ENCODE measurements at regions not wholly inside any gene's neighbourhood (a gene's known extent, or its start where the extent isn't known, plus 50 kb on each side); places are given as distances from the start of the nearest gene placed in this dataset.
A peak's percentile ranks its signal among the peaks of the same experiment; 100 is the strongest.

- Mint-ChIP-seq H3K4me3 (no peak overlapping the region), H3K27me3 (peaks cover 42% of the 10 kb centered on the region), H3K4me1 (no peaks in the 10 kb centered on the region), H3K27ac (no peak overlapping the region), H3K9me3 (no peaks in the 10 kb centered on the region)
- ATAC-seq, result no peak
- DNase-seq, result no peak
These were observed 163.7 kb downstream of the SNAPC1 start for GRCh38 chr14:61925732-61926435.

- Mint-ChIP-seq H3K4me1 (no peaks in the 10 kb centered on the region), H3K27ac (no peak overlapping the region), H3K4me3 (no peak overlapping the region), H3K27me3 (peaks cover 37% of the 10 kb centered on the region), H3K9me3 (no peaks in the 10 kb centered on the region)
- DNase-seq, result no peak
- no peak for ATAC-seq
These were observed 164.8 kb downstream of the SNAPC1 start for GRCh38 chr14:61927060-61927459.

DNA sequence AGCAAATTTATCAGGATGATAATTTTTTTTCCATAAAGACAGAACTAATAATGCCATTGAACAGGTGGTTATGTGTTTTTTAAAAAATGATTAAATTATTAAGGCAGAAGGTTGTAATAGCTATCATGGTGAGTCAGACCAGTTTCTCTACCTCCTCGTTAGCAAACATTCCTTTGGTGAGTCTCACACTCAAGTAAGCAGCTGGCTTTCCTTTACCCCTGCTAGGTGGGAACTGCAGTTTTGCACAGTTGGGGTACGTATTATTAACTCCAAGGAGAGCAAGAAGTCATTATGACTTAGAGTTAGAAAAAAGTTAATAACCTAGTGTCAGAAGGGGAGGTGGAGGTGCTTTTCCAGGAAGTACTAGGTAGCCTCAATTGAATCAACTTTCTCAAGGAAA, 165.3 kb downstream of the SNAPC1 start:
- Mint-ChIP-seq H3K27ac (no peak overlapping the region), H3K27me3 (peaks cover 42% of the 10 kb centered on the region), H3K4me1 (no peaks in the 10 kb centered on the region), H3K4me3 (no peak overlapping the region), H3K9me3 (no peaks in the 10 kb centered on the region)
- ATAC-seq (no peak), DNase-seq (no peak)

DNA sequence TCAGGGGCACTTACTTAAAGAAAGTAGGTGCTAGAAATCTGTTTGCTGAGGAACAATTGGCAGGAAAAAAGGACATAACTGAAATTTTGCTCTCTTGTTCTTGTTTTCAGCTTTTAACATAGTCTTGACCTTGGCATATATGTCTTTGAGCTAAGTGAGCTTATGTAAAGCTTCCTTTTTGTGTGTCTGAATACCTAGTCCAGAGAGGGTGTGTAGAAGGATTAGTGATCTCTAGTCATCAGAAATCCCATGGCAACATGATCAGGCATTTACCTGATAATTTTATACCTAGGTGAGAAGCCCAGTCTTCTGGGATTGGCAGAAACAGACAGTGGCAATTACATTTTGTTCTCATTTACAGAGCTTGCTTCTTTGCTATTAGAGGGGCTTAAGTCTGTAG, 166.1 kb downstream of the SNAPC1 start:
- Mint-ChIP-seq H3K4me1 (no peaks in the 10 kb centered on the region), H3K27ac (no peak overlapping the region), H3K27me3 (peaks cover 50% of the 10 kb centered on the region), H3K9me3 (no peaks in the 10 kb centered on the region), H3K4me3 (no peak overlapping the region)
- ATAC-seq (no peak), DNase-seq (no peak)

DNA sequence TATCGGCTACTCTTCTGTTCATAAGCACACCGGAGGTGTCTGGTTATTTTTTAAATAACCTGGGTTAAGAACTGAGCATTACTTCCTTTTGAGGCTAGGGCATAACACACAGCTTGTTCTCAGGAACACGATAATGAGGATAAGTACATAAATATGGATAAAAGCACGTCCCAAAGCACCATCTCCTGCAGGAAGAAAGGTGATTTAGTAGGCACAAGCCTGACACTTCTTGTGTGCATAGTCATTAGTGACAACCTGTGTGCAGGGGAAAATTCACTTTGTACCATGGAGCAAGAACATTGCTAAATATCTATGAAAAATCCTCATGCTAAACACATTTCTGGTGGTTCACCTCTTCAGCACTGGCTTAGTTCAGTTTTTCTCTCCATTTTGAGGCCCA, 166.5 kb downstream of the SNAPC1 start:
- Mint-ChIP-seq H3K4me1 (no peaks in the 10 kb centered on the region), H3K27me3 (peaks cover 47% of the 10 kb centered on the region), H3K9me3 (no peaks in the 10 kb centered on the region), H3K4me3 (no peak overlapping the region), H3K27ac (no peak overlapping the region)
- DNase-seq, result no peak
- no peak for ATAC-seq

- no peak for ATAC-seq
- H3K9me3 Mint-ChIP-seq, result no peaks in the 10 kb centered on the region
- H3K27me3 Mint-ChIP-seq, result peaks cover 37% of the 10 kb centered on the region
- no peaks in the 10 kb centered on the region for H3K4me1 Mint-ChIP-seq
- H3K4me3 Mint-ChIP-seq, result no peak overlapping the region
- DNase-seq, result no peak
- no peak overlapping the region for H3K27ac Mint-ChIP-seq
These were observed 167.4 kb downstream of the SNAPC1 start for GRCh38 chr14:61929651-61930050.

- Mint-ChIP-seq H3K27me3 (peaks cover 36% of the 10 kb centered on the region), H3K4me3 (no peak overlapping the region), H3K4me1 (no peaks in the 10 kb centered on the region), H3K9me3 (no peaks in the 10 kb centered on the region), H3K27ac (no peak overlapping the region)
- ATAC-seq (no peak), DNase-seq (no peak)
These were observed 168.1 kb downstream of the SNAPC1 start for GRCh38 chr14:61930101-61930857.

GRCh38 chr14:61932974-61933373, 170.8 kb downstream of the SNAPC1 start:
- DNase-seq (no peak), ATAC-seq (no peak)
- Mint-ChIP-seq H3K9me3 (no peaks in the 10 kb centered on the region), H3K4me1 (no peaks in the 10 kb centered on the region), H3K4me3 (no peak overlapping the region), H3K27me3 (peaks cover 39% of the 10 kb centered on the region), H3K27ac (no peak overlapping the region)

DNA sequence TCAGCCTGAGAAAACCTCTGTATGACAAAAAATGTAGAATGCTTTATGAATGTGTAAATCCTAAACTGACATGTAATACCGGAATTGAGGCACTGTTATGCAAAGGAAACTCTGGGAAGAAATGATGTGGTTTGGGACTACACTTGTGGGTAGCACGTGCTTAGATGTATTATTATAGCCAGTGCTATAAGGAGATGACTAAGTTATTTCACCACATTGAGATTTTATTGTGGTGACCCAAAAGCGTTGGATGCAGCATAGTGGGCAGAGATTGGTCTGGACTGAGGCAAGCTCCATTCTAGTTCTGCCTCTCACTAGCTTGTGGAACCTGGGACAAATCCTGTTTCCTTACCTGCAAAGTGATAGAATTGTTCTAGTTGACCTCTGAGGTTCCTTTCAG, 172.2 kb downstream of the SNAPC1 start:
- H3K4me3 Mint-ChIP-seq, result no peak overlapping the region
- no peaks in the 10 kb centered on the region for H3K9me3 Mint-ChIP-seq
- ATAC-seq (peak; percentile 66), DNase-seq (no peak)
- peaks cover 42% of the 10 kb centered on the region for H3K27me3 Mint-ChIP-seq
- no peaks in the 10 kb centered on the region for H3K4me1 Mint-ChIP-seq
- H3K27ac Mint-ChIP-seq, result no peak overlapping the region

- ATAC-seq (no peak), DNase-seq (no peak)
- Mint-ChIP-seq H3K4me3 (no peak overlapping the region), H3K27ac (no peak overlapping the region), H3K4me1 (no peaks in the 10 kb centered on the region), H3K27me3 (peaks cover 52% of the 10 kb centered on the region), H3K9me3 (no peaks in the 10 kb centered on the region)
These were observed 177.6 kb downstream of the SNAPC1 start for GRCh38 chr14:61939776-61940175.

- ATAC-seq (no peak), DNase-seq (no peak)
- Mint-ChIP-seq H3K27me3 (peaks cover 44% of the 10 kb centered on the region), H3K9me3 (no peaks in the 10 kb centered on the region), H3K4me1 (no peaks in the 10 kb centered on the region), H3K27ac (no peak overlapping the region), H3K4me3 (no peak overlapping the region)
These were observed 178.6 kb downstream of the SNAPC1 start for GRCh38 chr14:61940666-61941420.

DNA sequence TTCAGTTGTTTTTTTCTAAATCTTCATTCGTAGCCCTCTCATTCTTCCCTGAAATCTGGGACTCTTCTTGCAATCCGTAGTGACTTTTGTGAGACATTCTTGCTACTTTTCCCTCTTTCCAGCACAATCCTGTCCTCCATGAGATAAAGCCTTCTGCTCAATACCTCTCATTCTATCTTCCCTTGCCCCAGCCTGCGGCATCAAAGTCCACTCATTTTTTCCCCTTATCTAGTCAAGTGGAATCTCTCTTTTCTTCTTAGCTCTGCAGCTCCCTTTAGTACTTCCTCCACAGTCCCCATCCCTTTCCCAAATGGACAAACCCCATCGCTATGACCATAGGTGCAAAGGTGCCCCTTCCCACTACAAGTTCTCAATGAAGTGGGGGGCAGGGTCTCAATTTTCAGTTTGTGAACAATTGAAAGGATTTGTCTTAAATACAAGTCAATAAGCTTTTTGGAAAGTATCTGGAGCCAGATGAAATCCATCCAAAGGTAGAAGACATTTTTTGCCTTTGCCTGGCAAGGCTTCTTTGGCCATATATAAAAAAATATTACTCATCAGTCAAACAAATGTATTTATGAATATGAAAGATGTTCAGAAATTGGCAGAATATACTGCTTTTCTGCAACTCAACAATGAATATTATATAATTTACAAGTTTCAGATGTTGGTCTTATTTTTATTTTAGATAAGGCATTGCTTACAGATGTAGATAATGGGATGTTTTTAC, 179.4 kb downstream of the SNAPC1 start:
- no peaks in the 10 kb centered on the region for H3K9me3 Mint-ChIP-seq
- ATAC-seq (no peak), DNase-seq (no peak)
- H3K4me1 Mint-ChIP-seq, result no peaks in the 10 kb centered on the region
- no peak overlapping the region for H3K4me3 Mint-ChIP-seq
- H3K27ac Mint-ChIP-seq, result no peak overlapping the region
- peaks cover 40% of the 10 kb centered on the region for H3K27me3 Mint-ChIP-seq

DNA sequence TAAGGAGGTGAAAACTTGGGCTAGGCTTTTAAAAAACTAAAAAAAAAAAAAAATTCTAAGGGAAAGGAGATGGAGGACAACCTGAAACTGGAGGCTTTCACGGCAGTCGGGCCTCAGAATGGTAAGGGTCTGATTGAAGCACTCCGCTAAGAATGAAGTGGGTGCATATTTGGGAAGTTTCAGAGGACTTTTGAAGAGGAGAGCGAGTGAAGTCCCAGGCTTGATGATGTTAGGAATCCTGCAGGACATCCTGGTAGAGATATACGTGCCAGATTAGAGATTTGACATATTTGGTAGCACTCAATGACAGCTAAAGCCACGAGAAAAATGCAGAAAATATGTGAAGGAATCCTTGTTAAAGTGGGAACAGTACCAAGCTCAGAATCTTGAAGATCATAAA, 186.2 kb downstream of the SNAPC1 start:
- Mint-ChIP-seq H3K4me1 (no peaks in the 10 kb centered on the region), H3K9me3 (no peaks in the 10 kb centered on the region), H3K27me3 (peaks cover 10% of the 10 kb centered on the region), H3K4me3 (no peak overlapping the region), H3K27ac (peak overlapping the region in 1 of 2 donors; percentile 28)
- DNase-seq (no peak), ATAC-seq (no peak)

GRCh38 chr14:61950340-61950739, 188.1 kb downstream of the SNAPC1 start:
- H3K4me3 Mint-ChIP-seq, result no peak overlapping the region
- ATAC-seq, result no peak
- H3K27ac Mint-ChIP-seq, result no peak overlapping the region
- no peaks in the 10 kb centered on the region for H3K9me3 Mint-ChIP-seq
- no peak for DNase-seq
- H3K4me1 Mint-ChIP-seq, result no peaks in the 10 kb centered on the region
- peaks cover 15% of the 10 kb centered on the region for H3K27me3 Mint-ChIP-seq

GRCh38 chr14:61953602-61954001, 191.4 kb downstream of the SNAPC1 start:
- Mint-ChIP-seq H3K27ac (no peak overlapping the region), H3K27me3 (peaks cover 20% of the 10 kb centered on the region), H3K9me3 (peaks cover 0 to 9% of the 10 kb centered on the region in 2 donors), H3K4me1 (no peaks in the 10 kb centered on the region), H3K4me3 (no peak overlapping the region)
- DNase-seq (no peak), ATAC-seq (no peak)
